ENCODE measurements at regions not wholly inside any gene's neighbourhood (a gene's known extent, or its start where the extent isn't known, plus 50 kb on each side); places are given as distances from the start of the nearest gene placed in this dataset.

DNA sequence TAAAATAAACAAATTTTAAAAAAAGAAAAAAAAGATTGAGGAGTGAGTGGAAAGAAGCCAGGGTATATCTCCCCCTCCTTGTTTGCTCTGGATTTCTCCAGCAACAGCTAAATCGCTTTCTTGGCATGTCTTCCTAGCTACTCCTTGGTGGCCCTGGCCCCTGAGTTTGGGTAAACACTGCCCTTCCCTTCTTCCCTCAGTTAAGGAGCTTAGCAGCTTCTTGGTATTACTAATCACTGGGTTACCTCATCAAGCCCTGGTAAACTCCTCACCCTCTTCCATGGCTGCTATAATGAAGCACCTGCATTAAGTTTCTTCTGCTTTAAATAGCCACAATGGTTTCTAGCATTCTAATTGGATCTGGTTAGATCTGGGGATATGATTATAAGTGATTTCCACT is 269.8 kb downstream of the FZD1 start:
- TF ChIP-seq EZH2 (IDR thresholded peaks at IDR 0.05; ENCODE audit: borderline replicate concordance, low read length): no peak
- TF ChIP-seq, protein P1, sequence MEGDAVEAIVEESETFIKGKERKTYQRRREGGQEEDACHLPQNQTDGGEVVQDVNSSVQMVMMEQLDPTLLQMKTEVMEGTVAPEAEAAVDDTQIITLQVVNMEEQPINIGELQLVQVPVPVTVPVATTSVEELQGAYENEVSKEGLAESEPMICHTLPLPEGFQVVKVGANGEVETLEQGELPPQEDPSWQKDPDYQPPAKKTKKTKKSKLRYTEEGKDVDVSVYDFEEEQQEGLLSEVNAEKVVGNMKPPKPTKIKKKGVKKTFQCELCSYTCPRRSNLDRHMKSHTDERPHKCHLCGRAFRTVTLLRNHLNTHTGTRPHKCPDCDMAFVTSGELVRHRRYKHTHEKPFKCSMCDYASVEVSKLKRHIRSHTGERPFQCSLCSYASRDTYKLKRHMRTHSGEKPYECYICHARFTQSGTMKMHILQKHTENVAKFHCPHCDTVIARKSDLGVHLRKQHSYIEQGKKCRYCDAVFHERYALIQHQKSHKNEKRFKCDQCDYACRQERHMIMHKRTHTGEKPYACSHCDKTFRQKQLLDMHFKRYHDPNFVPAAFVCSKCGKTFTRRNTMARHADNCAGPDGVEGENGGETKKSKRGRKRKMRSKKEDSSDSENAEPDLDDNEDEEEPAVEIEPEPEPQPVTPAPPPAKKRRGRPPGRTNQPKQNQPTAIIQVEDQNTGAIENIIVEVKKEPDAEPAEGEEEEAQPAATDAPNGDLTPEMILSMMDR (IDR thresholded peaks at IDR 0.05; ENCODE audit: low read length): no peak
- no peak overlapping the region for H3K9ac ChIP-seq (ENCODE audit: low read length)
- no peak overlapping the region for H2AFZ ChIP-seq (ENCODE audit: low read length)
- no peak overlapping the region for H3K27ac ChIP-seq (ENCODE audit: low read depth, low read length, poor library complexity, severe bottlenecking)
- H3K27me3 ChIP-seq (ENCODE audit: insufficient read depth, low read length): no peaks in the 10 kb centered on the region
- H3K4me2 ChIP-seq (ENCODE audit: low read length): no peak overlapping the region
- H3K9me2 ChIP-seq (ENCODE audit: low read depth, low read length): no peaks in the 10 kb centered on the region
- no peaks in the 10 kb centered on the region for H3K4me1 ChIP-seq (ENCODE audit: insufficient read depth, low read length, severe bottlenecking)
- no peak overlapping the region for H3K4me3 ChIP-seq (ENCODE audit: low read depth, low read length, poor library complexity, severe bottlenecking)
- no peaks in the 10 kb centered on the region for H4K20me1 ChIP-seq (ENCODE audit: insufficient read depth, low read length)
- no peaks in the 10 kb centered on the region for H3F3A ChIP-seq (ENCODE audit: insufficient read depth, low read length)
- no peaks in the 10 kb centered on the region for H3K79me2 ChIP-seq (ENCODE audit: insufficient read depth, low read length)
- 0 out of 2 replicates have a peak, but pooled peaks cover 4% of the 10 kb centered on the region for H3K9me3 ChIP-seq (ENCODE audit: low read length)
- H3K36me3 ChIP-seq (ENCODE audit: insufficient read depth, low read length): no peaks in the 10 kb centered on the region

DNA sequence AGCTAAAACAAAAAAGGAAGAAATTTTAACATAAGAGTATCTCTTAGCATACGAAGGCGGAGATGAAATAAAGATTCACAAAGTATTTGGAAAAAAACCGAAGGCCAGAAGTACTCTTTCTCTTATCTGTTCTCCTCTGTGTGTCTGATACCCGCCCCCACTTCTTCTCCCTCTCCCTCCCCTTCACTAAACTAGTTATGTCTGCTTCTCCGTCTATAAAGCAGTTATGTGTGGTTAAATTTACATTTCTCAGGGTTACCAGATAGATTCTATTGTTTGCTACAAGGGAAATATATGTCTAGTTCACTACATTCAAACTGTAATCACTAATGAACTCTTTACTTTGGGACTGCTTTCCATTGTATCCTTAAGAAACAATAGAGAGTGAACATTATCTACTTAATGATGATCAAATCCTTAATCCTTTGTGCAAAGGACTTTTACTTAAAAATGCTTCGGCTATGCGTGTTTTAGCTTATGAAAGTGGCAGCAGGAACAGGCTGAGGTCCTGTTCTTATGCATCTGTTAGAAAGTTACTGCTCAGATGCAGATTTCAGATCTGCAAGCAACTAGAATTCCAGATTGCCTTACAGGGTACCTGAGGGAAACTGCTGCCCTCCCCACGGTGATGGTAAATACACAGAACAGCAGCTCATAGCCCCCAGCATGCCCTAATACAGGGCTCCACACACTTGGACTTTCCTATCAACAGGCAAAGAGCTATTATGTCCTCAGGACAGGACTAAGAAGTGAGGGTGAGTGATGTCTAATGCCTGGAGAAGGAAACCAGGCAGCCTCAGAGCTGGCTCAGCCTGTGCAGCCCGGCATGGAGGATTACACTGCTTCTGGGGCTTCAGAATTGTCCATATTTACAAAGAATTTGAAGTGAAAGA is 273.3 kb downstream of the FZD1 start:
- no peak for TF ChIP-seq EZH2 (IDR thresholded peaks at IDR 0.05; ENCODE audit: borderline replicate concordance, low read length)
- TF ChIP-seq, protein P1 (IDR thresholded peaks at IDR 0.05; ENCODE audit: low read length): no peak
- Histone ChIP-seq H3K9me2 (ENCODE audit: low read depth, low read length) (no peaks in the 10 kb centered on the region), H3K27ac (ENCODE audit: low read depth, low read length, poor library complexity, severe bottlenecking) (no peak overlapping the region)

DNA sequence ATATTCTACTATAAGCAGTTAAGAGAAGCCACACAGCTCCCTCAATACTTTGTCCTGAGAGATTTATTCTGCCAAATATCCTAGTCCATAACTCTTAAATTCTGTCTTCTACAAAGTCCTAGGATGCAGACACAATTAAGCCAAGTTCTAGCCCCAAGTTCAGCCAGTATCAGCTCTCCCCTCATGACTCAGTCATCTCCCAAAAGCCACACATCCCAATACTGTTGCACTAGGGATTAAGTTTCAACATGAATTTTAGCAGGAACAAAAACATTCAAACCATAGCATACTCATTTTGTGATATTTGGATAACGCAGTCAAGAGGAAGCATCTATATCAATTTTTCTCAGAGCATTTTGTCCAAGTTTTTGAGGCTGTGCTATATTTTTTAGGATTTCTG is 277.4 kb downstream of the FZD1 start:
- H3K9ac ChIP-seq (ENCODE audit: low read length): no peak overlapping the region
- no peak overlapping the region for H3K4me3 ChIP-seq (ENCODE audit: low read depth, low read length, poor library complexity, severe bottlenecking)
- H3K4me2 ChIP-seq (ENCODE audit: low read length): no peak overlapping the region
- no peaks in the 10 kb centered on the region for H3K9me2 ChIP-seq (ENCODE audit: low read depth, low read length)
- H3K79me2 ChIP-seq (ENCODE audit: insufficient read depth, low read length): no peaks in the 10 kb centered on the region
- no peaks in the 10 kb centered on the region for H3K4me1 ChIP-seq (ENCODE audit: insufficient read depth, low read length, severe bottlenecking)
- no peak overlapping the region for H2AFZ ChIP-seq (ENCODE audit: low read length)
- H3K27ac ChIP-seq (ENCODE audit: low read depth, low read length, poor library complexity, severe bottlenecking): no peak overlapping the region
- no peaks in the 10 kb centered on the region for H3F3A ChIP-seq (ENCODE audit: insufficient read depth, low read length)
- no peak for TF ChIP-seq EZH2 (IDR thresholded peaks at IDR 0.05; ENCODE audit: borderline replicate concordance, low read length)
- TF ChIP-seq, protein P1 (IDR thresholded peaks at IDR 0.05; ENCODE audit: low read length): no peak
- no peaks in the 10 kb centered on the region for H4K20me1 ChIP-seq (ENCODE audit: insufficient read depth, low read length)
- no peaks in the 10 kb centered on the region for H3K9me3 ChIP-seq (ENCODE audit: low read length)
- H3K36me3 ChIP-seq (ENCODE audit: insufficient read depth, low read length): no peaks in the 10 kb centered on the region
- H3K27me3 ChIP-seq (ENCODE audit: insufficient read depth, low read length): no peaks in the 10 kb centered on the region

More for the DNA sequence above, 273.3 kb downstream of the FZD1 start:
- Histone ChIP-seq H3K4me1 (ENCODE audit: insufficient read depth, low read length, severe bottlenecking) (no peaks in the 10 kb centered on the region), H3K36me3 (ENCODE audit: insufficient read depth, low read length) (no peaks in the 10 kb centered on the region), H4K20me1 (ENCODE audit: insufficient read depth, low read length) (no peaks in the 10 kb centered on the region), H3K4me3 (ENCODE audit: low read depth, low read length, poor library complexity, severe bottlenecking) (no peak overlapping the region), H3K79me2 (ENCODE audit: insufficient read depth, low read length) (no peaks in the 10 kb centered on the region), H3K27me3 (ENCODE audit: insufficient read depth, low read length) (no peaks in the 10 kb centered on the region), H3K9ac (ENCODE audit: low read length) (no peak overlapping the region), H3F3A (ENCODE audit: insufficient read depth, low read length) (no peaks in the 10 kb centered on the region), H3K9me3 (ENCODE audit: low read length) (no peaks in the 10 kb centered on the region), H2AFZ (ENCODE audit: low read length) (no peak overlapping the region), H3K4me2 (ENCODE audit: low read length) (no peak overlapping the region)

Data from OCI-LY1 (cell line).